HCT116 (cell line): ENCODE measurements at regions not wholly inside any gene's neighbourhood (a gene's known extent, or its start where the extent isn't known, plus 50 kb on each side); places are given as distances from the start of the nearest gene placed in this dataset.

Source experiments
- ATAC-seq: fragments of 200-7000 bp; cut with Tn5 transposase; 2 replicates; pipeline ENCODE4 v1.9.1; 2020; ENCODE audit warnings: mild to moderate bottlenecking, moderate library complexity
- BruUV-seq: library from RNA; stranded (reverse); fragments of 400-500 nt; replicated peaks from 2 replicates; lab custom pipeline; 2021; lab: Mats Ljungman, UMichigan
- CTCF ChIA-PET: fragments of 300-600 bp; sonication (Branson Sonifier 250); formaldehyde crosslinking; loops from one replicate; lab custom pipeline; 2021; ENCODE audit warnings: antibody characterized with exemption; lab: Charles Lee
- POLR2A ChIA-PET: fragments of 300-600, 350-600 bp; sonication (Branson Sonifier 250); formaldehyde crosslinking; loops from one replicate; lab custom pipeline; 2021; ENCODE audit warnings: antibody characterized with exemption; lab: Charles Lee
- RAD21 ChIA-PET, 2 experiments: fragments of 300-600 bp; sonication (Branson Sonifier 250); formaldehyde crosslinking; loops; one replicate each; lab custom pipeline; 2023; ENCODE audit warnings: low total read pairs in 2 of 2; ENCODE audit not compliant: uncharacterized antibody in 2 of 2, unreplicated experiment in 2 of 2, low non-redundant PET in 1 of 2; lab: Charles Lee
- DNase-seq: peaks from one replicate; pipeline ENCODE4 v3.0.0-alpha.2; 2010; ENCODE audit warnings: low read depth, low spot score
- H2AFZ ChIP-seq: fragments of 200-600 bp; shearing (Covaris generic), sonication (generic); 2 replicates; pipeline ENCODE4 v1.6.1; 2017; ENCODE audit warnings: low read depth, mixed run types, mixed read lengths, antibody characterized with exemption, low read length; ENCODE audit not compliant: poor library complexity, severe bottlenecking
- H3K27ac ChIP-seq: 2 replicates; pipeline ENCODE4 v1.5.1; 2012; ENCODE audit warnings: low read depth, low read length
- H3K27me3 ChIP-seq: fragments of 200-600 bp; sonication (generic); 2 replicates; pipeline ENCODE4 v1.6.1; 2016; ENCODE audit warnings: mixed run types, low read length, mixed read lengths; ENCODE audit not compliant: insufficient read depth
- H3K36me3 ChIP-seq, 2 experiments: fragments of 200-500 bp in 1 of 2; fragments of 200-600 bp in 1 of 2; sonication (Bioruptor generic) in 1 of 2; sonication (generic) in 1 of 2; 2 replicates each; pipeline versions ENCODE4 v1.5.1 to v1.6.1; 2014 to 2016; ENCODE audit warnings: low read length in 2 of 2, inconsistent platforms in 1 of 2, mixed read lengths in 1 of 2, mixed run types in 1 of 2; ENCODE audit not compliant: insufficient read depth in 2 of 2, control insufficient read depth in 1 of 2
- H3K4me1 ChIP-seq, 2 experiments: fragments of 200-600 bp in 1 of 2; sonication (generic) in 1 of 2; 2 replicates each; pipeline versions ENCODE4 v1.5.1 to v1.6.1; 2012 to 2017; ENCODE audit warnings: low read length in 2 of 2, inconsistent platforms in 1 of 2, mild to moderate bottlenecking in 1 of 2, mixed read lengths in 1 of 2, mixed run types in 1 of 2, moderate library complexity in 1 of 2; ENCODE audit not compliant: insufficient read depth in 2 of 2, control insufficient read depth in 1 of 2
- H3K4me2 ChIP-seq: fragments of 200-600 bp; sonication (generic); 2 replicates; pipeline ENCODE4 v1.6.1; 2017; ENCODE audit warnings: mixed run types, low read length, mixed read lengths
- H3K4me3 ChIP-seq, 2 experiments: fragments of 200-600 bp in 1 of 2; sonication (generic) in 1 of 2; replicated peaks in 1 of 2; 2 replicates each; pipeline ENCODE4 v1.5.1; 2011 to 2016; ENCODE audit warnings: low read length in 2 of 2, control low read depth in 1 of 2, low read depth in 1 of 2, mild to moderate bottlenecking in 1 of 2, mixed read lengths in 1 of 2, mixed run types in 1 of 2
- H3K79me2 ChIP-seq: fragments of 200-600 bp; sonication (generic); 2 replicates; pipeline ENCODE4 v1.6.1; 2017; ENCODE audit warnings: mild to moderate bottlenecking, mixed run types, low read length, moderate library complexity, mixed read lengths; ENCODE audit not compliant: insufficient read depth
- H3K9ac ChIP-seq: fragments of 200-600 bp; sonication (generic); 2 replicates; pipeline ENCODE4 v1.6.1; 2016; ENCODE audit warnings: low read length, mixed read lengths
- H3K9me2 ChIP-seq: fragments of 200-600 bp; sonication (generic), shearing (Covaris generic); 2 replicates; pipeline ENCODE4 v1.6.1; 2017; ENCODE audit warnings: mixed run types, mild to moderate bottlenecking, moderate library complexity; ENCODE audit not compliant: insufficient read depth
- H3K9me3 ChIP-seq, 2 experiments: fragments of 200-500 bp in 1 of 2; fragments of 200-600 bp in 1 of 2; sonication (Bioruptor generic) in 1 of 2; sonication (generic) in 1 of 2; 2 replicates each; pipeline ENCODE4 v1.6.1; 2014 to 2017; ENCODE audit warnings: low read length in 2 of 2, mixed read lengths in 2 of 2, inconsistent platforms in 1 of 2, low read depth in 1 of 2, mild to moderate bottlenecking in 1 of 2, mixed run types in 1 of 2, moderate library complexity in 1 of 2; ENCODE audit not compliant: control insufficient read depth in 1 of 2, insufficient read depth in 1 of 2
- H4K20me1 ChIP-seq: fragments of 200-600 bp; sonication (generic), shearing (Covaris generic); 2 replicates; pipeline ENCODE4 v1.6.1; 2017; ENCODE audit warnings: mixed run types, mild to moderate bottlenecking, moderate library complexity; ENCODE audit not compliant: insufficient read depth
- CBX3 ChIP-seq: IDR thresholded peaks from 2 replicates; pipeline ENCODE4 v1.6.1; 2012; ENCODE audit warnings: low read depth
- CEBPB ChIP-seq: IDR thresholded peaks from 2 replicates; pipeline ENCODE4 v1.6.1; 2012; ENCODE audit warnings: low read depth
- EGR1 ChIP-seq: IDR thresholded peaks from 2 replicates; pipeline ENCODE4 v1.6.1; 2012; ENCODE audit warnings: low read depth
- ELF1 ChIP-seq: IDR thresholded peaks from 2 replicates; pipeline ENCODE4 v1.6.1; 2012; ENCODE audit warnings: low read depth, borderline replicate concordance
- EZH2 ChIP-seq: fragments of 200-600 bp; sonication (generic); IDR thresholded peaks from 2 replicates; pipeline ENCODE4 v1.6.1; 2017; ENCODE audit warnings: antibody characterized with exemption, mixed run types
- FOSL1 ChIP-seq: IDR thresholded peaks from 2 replicates; pipeline ENCODE4 v1.6.1; 2012; ENCODE audit warnings: low read depth
- JUND ChIP-seq: IDR thresholded peaks from 2 replicates; pipeline ENCODE4 v1.6.1; 2012
- MAX ChIP-seq: IDR thresholded peaks from 2 replicates; pipeline ENCODE4 v1.6.1; 2012
- POLR2A ChIP-seq: IDR thresholded peaks from 2 replicates; pipeline ENCODE4 v1.7.0; 2011; ENCODE audit warnings: borderline replicate concordance; ENCODE audit not compliant: insufficient read depth, insufficient read length; ENCODE audit errors: extremely low read depth
- POLR2AphosphoS5 ChIP-seq: IDR thresholded peaks from 2 replicates; pipeline ENCODE4 v1.6.1; 2011; ENCODE audit warnings: mild to moderate bottlenecking, low read depth, low read length, moderate library complexity
- RAD21 ChIP-seq: IDR thresholded peaks from 2 replicates; pipeline ENCODE4 v1.6.1; 2012; ENCODE audit warnings: low read depth, mild to moderate bottlenecking
- REST ChIP-seq: IDR thresholded peaks from 2 replicates; pipeline ENCODE4 v1.6.1; 2012; ENCODE audit warnings: low read depth
- SP1 ChIP-seq: IDR thresholded peaks from 2 replicates; pipeline ENCODE4 v1.6.1; 2012; ENCODE audit warnings: low read depth
- SRF ChIP-seq: IDR thresholded peaks from 2 replicates; pipeline ENCODE4 v1.6.1; 2012; ENCODE audit warnings: low read depth
- TCF7L2 ChIP-seq: IDR thresholded peaks from 2 replicates; pipeline ENCODE4 v1.7.0; 2011; ENCODE audit warnings: borderline replicate concordance, inconsistent platforms; ENCODE audit not compliant: insufficient read depth, insufficient read length; ENCODE audit errors: extremely low read depth
- ZBTB33 ChIP-seq: IDR thresholded peaks from 2 replicates; pipeline ENCODE4 v1.6.1; 2011; ENCODE audit warnings: mild to moderate bottlenecking, low read length, moderate library complexity; ENCODE audit not compliant: insufficient replicate concordance; ENCODE audit errors: extremely low read depth
- ZFX ChIP-seq: fragments of 450-650 bp; IDR thresholded peaks from 2 replicates; pipeline ENCODE4 v1.6.1; 2017
- ZNF274 ChIP-seq: fragments of 200-500 bp; sonication (Bioruptor generic); IDR thresholded peaks from 2 replicates; pipeline ENCODE4 v1.6.1; 2014; ENCODE audit warnings: mild to moderate bottlenecking, low read depth, low read length, inconsistent platforms
- intact Hi-C: fragments of 100-400 bp; cut with micrococcal nuclease; formaldehyde crosslinking; loops from 2 replicates; pipeline ENCODE4 v1.10.0; 2022

- DNase-seq: no peak
- no peak overlapping the region for H3K4me2 ChIP-seq
Observed at GRCh38 chr3:182485301-182485700, 308.0 kb upstream of the ATP11B start.

More at GRCh38 chr3:182485301-182485700, 308.0 kb upstream of the ATP11B start:
- RAD21 ChIA-PET: no interaction called here
- CTCF ChIA-PET: no interaction called here
- H3K36me3 ChIP-seq: no peaks in the 10 kb centered on the region
- TF ChIP-seq REST: no peak
- TF ChIP-seq JUND: no peak
- TF ChIP-seq MAX: no peak
- TF ChIP-seq POLR2AphosphoS5: no peak
- no peak for TF ChIP-seq CBX3
- no peak for TF ChIP-seq ZFX
- TF ChIP-seq TCF7L2: no peak
- no peak for TF ChIP-seq ZBTB33
- no peak for TF ChIP-seq SP1
- TF ChIP-seq CEBPB: no peak
- TF ChIP-seq SRF: no peak
- TF ChIP-seq POLR2A: no peak
- TF ChIP-seq RAD21: no peak
- TF ChIP-seq ZNF274: no peak
- no peak for TF ChIP-seq ELF1
- TF ChIP-seq EGR1: no peak
- TF ChIP-seq FOSL1: no peak
- no peak for TF ChIP-seq EZH2
- no peaks in the 10 kb centered on the region for H3K9me2 ChIP-seq
- no peak for ATAC-seq
- no peaks in the 10 kb centered on the region for H3K4me1 ChIP-seq
- no peaks in the 10 kb centered on the region for H3K9me3 ChIP-seq
- POLR2A ChIA-PET: no interaction called here
- H3K27ac ChIP-seq: no peak overlapping the region
- no peaks in the 10 kb centered on the region for H4K20me1 ChIP-seq
- no peaks in the 10 kb centered on the region for H3K27me3 ChIP-seq
- no peaks in the 10 kb centered on the region for H3K79me2 ChIP-seq
- BruUV-seq: no TSS peak
- intact Hi-C loops: no loop called here
- no peak overlapping the region for H2AFZ ChIP-seq
- H3K4me3 ChIP-seq: no peak overlapping the region
- H3K9ac ChIP-seq: no peak overlapping the region
